ENCODE measurements at regions not wholly inside any gene's neighbourhood (a gene's known extent, or its start where the extent isn't known, plus 50 kb on each side); places are given as distances from the start of the nearest gene placed in this dataset.

DNA sequence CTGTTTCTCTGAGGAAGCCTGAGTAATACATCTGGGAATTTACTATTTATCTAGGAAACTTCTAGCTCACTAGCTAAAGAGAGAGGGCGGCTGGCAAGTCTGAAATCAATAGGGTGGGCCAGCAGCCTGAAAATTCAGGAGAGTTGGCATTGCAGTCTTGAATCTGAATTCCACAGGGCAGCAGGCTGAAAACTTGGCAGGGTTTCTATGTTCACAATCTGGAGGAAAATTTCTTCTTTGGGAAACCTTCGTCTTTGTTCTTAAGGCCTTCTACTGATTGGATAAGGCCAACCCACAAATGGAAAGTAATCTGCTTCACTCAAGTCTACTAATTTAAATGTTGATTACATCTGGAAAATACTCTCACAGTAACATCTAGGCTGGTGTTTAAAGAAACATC lies 101.0 kb upstream of the COG2 start:
- BruUV-seq (replicated peaks): no TSS peak
- Histone ChIP-seq H3K36me3 (ENCODE audit: control insufficient read depth in 1 of 2, insufficient read depth in 2 of 2, low read length in 2 of 2) (no peaks in the 10 kb centered on the region), H3K4me3 (replicated peaks in 1 of 2; ENCODE audit: low read depth in 1 of 2, low read length in 2 of 2) (no peak overlapping the region), H2AFZ (ENCODE audit: low read depth, low read length, poor library complexity, severe bottlenecking) (no peak overlapping the region), H3K79me2 (ENCODE audit: insufficient read depth, low read length) (no peaks in the 10 kb centered on the region), H3K9me2 (ENCODE audit: insufficient read depth) (no peaks in the 10 kb centered on the region), H3K9ac (ENCODE audit: low read length) (no peak overlapping the region), H3K4me1 (ENCODE audit: control insufficient read depth in 1 of 2, insufficient read depth in 2 of 2, low read length in 2 of 2) (no peaks in the 10 kb centered on the region), H3K27ac (ENCODE audit: low read depth, low read length) (no peak overlapping the region), H3K27me3 (ENCODE audit: insufficient read depth, low read length) (no peaks in the 10 kb centered on the region; the same call in 1 of the 2 replicates), H3K4me2 (ENCODE audit: low read length) (no peak overlapping the region), H3K9me3 (ENCODE audit: control insufficient read depth in 1 of 2, insufficient read depth in 1 of 2, low read depth in 1 of 2, low read length in 2 of 2) (no peaks in the 10 kb centered on the region), H4K20me1 (ENCODE audit: insufficient read depth) (no peaks in the 10 kb centered on the region)
- TF ChIP-seq ZNF274 (IDR thresholded peaks at IDR 0.05; ENCODE audit: low read depth, low read length): no peak
- DNase-seq (ENCODE audit: low read depth, low spot score) (no peak), ATAC-seq (no peak)
- ChIA-PET CTCF (no interaction called here), RAD21 (ENCODE audit: low non-redundant PET in 1 of 2, low total read pairs in 2 of 2, uncharacterized antibody in 2 of 2, unreplicated experiment in 2 of 2) (no interaction called here), POLR2A (no interaction called here)
- intact Hi-C loops (cut with micrococcal nuclease): no loop called here

DNA sequence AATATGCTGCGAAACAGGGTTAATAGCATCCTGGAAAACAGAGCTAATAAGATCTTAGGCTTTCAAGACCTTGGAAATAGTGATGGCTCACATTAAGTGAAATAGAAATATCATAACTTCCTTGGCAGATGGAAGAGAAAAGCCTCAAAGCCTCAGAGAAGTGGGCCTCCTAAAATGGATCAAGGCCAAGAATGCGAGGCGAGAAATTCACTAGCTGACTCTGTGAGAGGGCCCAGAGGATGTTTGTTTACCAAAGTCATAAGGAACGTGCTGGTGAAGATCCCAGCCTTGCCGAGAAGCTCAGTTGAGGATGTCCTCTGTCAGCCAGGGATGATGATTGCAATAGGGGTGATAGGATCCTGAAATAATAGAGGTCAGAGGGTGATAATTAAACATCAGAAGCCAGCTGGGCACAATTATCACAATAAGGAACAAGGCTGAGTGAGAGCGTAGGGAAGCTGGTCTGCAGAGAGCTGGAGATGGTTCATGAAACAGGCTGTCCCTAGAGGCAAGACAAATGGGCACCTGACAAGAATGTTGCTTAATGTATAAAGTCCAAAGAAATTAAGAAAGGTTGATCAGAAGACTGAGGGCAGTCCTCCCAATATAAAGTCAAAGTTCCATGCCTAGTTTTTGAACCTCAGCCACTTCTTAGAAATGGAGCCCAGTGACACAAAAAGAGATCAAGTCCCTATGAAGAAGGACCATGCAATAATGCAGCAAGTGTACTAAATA lies 101.7 kb upstream of the COG2 start:
- Histone ChIP-seq H3K27ac (ENCODE audit: low read depth, low read length) (no peak overlapping the region), H3K9me2 (ENCODE audit: insufficient read depth) (no peaks in the 10 kb centered on the region), H3K4me1 (ENCODE audit: control insufficient read depth in 1 of 2, insufficient read depth in 2 of 2, low read length in 2 of 2) (no peaks in the 10 kb centered on the region), H3K4me3 (replicated peaks in 1 of 2; ENCODE audit: low read depth in 1 of 2, low read length in 2 of 2) (no peak overlapping the region), H3K9ac (ENCODE audit: low read length) (no peak overlapping the region), H3K4me2 (ENCODE audit: low read length) (no peak overlapping the region), H3K9me3 (ENCODE audit: control insufficient read depth in 1 of 2, insufficient read depth in 1 of 2, low read depth in 1 of 2, low read length in 2 of 2) (no peaks in the 10 kb centered on the region), H3K27me3 (ENCODE audit: insufficient read depth, low read length) (no peaks in the 10 kb centered on the region; the same call in 1 of the 2 replicates), H3K36me3 (ENCODE audit: control insufficient read depth in 1 of 2, insufficient read depth in 2 of 2, low read length in 2 of 2) (no peaks in the 10 kb centered on the region), H2AFZ (ENCODE audit: low read depth, low read length, poor library complexity, severe bottlenecking) (no peak overlapping the region), H4K20me1 (ENCODE audit: insufficient read depth) (no peaks in the 10 kb centered on the region), H3K79me2 (ENCODE audit: insufficient read depth, low read length) (no peaks in the 10 kb centered on the region)
- TF ChIP-seq, protein P1, sequence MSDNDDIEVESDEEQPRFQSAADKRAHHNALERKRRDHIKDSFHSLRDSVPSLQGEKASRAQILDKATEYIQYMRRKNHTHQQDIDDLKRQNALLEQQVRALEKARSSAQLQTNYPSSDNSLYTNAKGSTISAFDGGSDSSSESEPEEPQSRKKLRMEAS (IDR thresholded peaks at IDR 0.05): no peak
- no peak for TF ChIP-seq YY1 (IDR thresholded peaks at IDR 0.05; ENCODE audit: extremely low read depth, insufficient replicate concordance, low read depth, low read length)
- TF ChIP-seq CBX3 (IDR thresholded peaks at IDR 0.05; ENCODE audit: low read depth): no peak
- no peak for TF ChIP-seq FOSL1 (IDR thresholded peaks at IDR 0.05; ENCODE audit: low read depth)
- no peak for TF ChIP-seq EGR1 (IDR thresholded peaks at IDR 0.05; ENCODE audit: low read depth)
- no peak for TF ChIP-seq POLR2A (IDR thresholded peaks at IDR 0.05; ENCODE audit: borderline replicate concordance, extremely low read depth, insufficient read depth, insufficient read length)
- POLR2A ChIA-PET: no interaction called here
- no peak for ATAC-seq
- CTCF ChIA-PET: no interaction called here
- no TSS peak for BruUV-seq (replicated peaks)
- DNase-seq (ENCODE audit: low read depth, low spot score): no peak
- RAD21 ChIA-PET (ENCODE audit: low non-redundant PET in 1 of 2, low total read pairs in 2 of 2, uncharacterized antibody in 2 of 2, unreplicated experiment in 2 of 2): no interaction called here
- intact Hi-C loops (cut with micrococcal nuclease): no loop called here
